ENCODE measurements at regions not wholly inside any gene's neighbourhood (a gene's known extent, or its start where the extent isn't known, plus 50 kb on each side); places are given as distances from the start of the nearest gene placed in this dataset.

DNA sequence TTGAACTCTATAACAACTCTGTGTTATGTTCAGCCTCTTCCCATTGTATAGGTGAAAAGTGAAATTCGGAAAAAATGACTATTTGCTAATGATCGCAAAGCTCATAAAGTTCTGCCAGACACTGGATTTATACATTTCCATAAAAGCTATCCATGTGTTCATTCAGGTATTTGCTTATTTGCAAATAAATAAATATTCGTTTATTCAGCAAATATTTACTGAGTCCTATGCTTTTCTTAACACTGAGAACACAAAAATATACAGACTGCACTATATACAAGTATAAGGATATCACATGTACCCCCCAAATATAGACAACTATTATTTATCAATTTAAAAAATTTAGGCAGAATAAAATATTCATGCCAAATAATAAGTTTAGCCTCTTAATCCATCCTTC, 63.2 kb upstream of the ATP8B1 start:
- no peak for DNase-seq

DNA sequence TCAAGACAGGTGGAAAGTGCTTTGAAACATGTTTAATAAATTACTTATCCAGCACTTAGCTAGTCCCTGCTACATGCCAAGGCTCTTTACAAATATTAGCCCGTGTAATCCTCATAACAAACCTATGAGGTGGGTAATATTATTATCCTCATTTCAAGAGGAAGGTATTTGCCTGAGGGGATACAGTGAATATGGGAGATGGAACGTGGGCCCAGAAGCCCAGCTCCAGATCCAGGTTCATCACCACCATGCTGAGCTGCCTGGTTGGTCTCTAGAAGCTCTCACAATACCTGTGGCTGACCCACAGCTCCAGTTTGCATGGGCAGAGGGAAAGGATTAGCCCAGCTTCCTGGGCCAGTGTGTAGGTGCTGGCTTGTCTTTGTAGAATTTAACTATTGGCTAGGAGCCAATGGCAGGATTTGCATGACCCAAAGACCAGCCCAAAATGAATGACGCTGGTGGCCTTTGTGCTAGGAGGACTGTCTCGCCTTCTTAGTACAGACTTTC, 61.6 kb upstream of the ATP8B1 start:
- no peak for DNase-seq

DNA sequence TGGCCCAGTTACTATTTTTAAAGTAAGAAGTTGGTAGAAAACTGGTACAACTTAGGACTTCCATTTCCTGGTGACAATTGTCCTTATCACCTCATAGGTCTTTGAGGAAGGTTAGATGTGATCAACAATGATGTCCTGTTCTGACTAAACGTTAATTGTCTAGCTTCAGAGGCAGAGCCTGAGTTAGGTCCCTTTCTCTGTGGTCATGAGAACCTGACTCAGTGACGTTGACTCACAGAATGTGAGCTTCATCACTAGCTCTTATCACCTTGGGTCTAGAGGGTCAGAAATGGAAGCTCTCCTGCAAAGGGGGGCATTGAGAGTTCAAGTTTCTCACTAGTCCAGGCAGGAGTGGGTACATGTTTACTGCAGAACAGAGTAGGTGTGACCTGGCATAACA, 60.6 kb upstream of the ATP8B1 start:
- DNase-seq, result no peak

DNA sequence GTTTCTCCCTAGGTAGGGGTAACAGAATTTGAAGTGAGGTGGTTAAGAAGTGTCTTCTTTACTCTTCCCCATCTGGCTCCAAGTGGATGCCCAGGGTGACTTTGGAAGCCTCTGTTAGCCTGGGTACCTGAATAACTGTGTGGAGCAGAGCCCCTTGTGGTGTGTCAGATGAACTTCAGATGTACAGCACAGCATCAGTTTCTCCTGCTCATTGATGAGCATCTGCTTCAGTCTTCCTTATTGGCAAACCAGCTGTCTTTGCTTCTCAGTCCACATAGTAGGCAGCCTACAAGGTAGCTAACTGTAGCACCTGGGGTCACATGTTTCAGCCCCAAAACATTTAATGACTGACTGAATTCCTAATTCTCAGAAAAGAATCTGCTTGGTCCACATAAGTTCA, 56.2 kb upstream of the ATP8B1 start:
- no peak for DNase-seq

DNA sequence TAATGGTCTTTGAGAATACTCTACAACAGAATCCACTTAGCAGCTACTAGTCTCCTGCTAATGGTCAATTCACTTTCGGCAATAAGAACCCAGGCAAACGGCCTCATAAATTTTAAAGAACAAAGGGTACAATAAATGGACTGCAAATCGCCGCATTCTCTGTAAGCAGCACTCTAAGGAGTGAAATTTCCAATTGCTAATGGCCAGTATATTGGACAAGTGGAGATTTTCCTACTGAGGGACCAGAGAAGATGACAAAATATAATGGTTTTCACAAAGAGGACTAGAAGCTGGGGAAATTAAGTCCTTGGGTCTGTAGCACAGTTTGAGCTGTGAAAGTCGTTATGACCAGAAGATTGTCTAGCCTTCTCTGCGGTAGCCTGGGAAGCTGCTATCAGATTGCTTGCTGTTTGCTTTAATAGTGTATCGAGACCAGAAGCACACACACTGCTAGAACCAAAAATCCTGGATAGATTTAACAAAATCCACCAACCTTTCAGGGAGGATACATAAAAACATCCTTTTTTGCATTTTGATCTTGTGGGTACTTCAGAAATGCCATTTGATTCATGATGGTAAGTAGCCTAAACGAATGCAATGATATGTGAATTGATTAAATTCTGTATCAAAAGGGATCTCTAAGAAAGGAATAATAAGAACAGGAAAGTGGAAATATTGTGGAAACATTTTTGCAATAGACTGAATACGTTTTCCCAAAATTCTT, 53.6 kb upstream of the ATP8B1 start:
- DNase-seq, result no peak

DNA sequence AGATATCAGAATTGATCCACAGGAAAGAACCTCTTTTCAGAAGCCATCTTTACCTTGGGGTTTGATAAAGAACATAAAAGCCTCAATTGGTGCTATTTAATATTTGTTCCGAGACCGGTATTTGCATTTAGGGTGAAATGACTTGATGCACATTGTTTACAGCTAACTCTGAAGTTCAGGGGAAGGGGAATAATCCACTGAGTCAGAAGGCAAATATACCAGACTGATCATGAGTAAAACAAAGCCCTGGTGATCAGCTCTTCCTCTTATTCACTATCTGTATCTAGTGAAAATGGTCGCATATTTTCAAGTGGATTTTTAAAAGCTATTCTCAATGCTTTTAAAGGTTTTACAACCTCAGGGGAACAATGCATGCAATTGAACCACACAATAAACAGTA, 53.0 kb upstream of the ATP8B1 start:
- DNase-seq, result no peak

DNA sequence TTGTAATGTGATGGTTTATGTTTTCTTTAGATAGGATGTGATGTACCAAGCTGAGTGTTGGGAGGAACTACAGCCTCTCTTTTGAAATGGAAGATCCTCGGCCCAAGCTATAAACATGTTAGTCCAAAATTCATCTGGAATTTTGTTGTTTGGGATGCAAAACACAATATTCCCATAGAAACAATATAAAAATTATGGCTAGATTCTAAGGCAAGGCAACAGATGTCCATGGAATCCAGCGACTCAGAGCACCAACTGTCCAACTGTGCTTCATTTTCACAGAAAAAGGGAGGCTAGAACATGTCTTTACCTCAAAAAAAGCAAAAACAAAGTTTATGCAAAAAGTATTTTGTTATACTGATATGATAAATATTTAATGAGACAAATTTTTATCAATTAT, 52.4 kb upstream of the ATP8B1 start:
- DNase-seq, result no peak

DNA sequence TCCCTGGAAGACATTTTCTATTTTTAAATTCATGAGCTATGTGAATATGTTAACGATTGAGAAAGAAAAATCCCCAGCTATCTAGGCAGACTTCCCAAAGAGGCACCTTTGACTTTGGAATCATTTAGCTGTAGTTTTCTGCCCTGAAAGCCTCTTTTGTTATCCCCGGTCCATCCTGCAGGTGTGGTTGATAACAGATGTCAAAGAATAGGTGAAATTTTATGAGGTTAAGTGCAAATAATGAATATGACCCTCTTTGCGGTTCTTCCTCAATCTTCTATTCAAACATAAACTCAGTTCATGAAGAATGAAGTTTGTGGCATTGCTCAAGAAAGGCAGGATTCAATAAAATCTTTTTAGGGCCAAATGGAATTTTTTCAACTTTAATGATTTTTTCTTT, 51.6 kb upstream of the ATP8B1 start:
- no peak for DNase-seq

DNA sequence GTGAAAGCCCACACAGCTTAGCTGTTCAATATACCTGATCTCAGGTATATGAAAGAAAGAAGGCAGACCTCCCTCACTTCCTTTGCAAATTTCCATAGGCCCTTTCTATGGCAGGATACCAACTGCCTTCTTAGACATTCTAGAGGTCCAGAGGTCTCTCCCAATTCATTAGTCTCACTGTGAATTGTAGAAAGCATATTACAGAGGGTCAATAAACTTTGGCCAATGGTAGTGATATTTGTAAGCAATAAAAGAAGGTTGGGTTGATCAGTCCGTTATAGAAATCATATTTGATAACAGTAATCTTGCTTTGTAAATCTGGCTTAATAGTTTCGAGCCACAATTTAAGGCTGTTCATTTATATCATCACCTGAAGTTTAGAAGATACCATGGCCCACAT, 50.7 kb upstream of the ATP8B1 start:
- no peak for DNase-seq

DNA sequence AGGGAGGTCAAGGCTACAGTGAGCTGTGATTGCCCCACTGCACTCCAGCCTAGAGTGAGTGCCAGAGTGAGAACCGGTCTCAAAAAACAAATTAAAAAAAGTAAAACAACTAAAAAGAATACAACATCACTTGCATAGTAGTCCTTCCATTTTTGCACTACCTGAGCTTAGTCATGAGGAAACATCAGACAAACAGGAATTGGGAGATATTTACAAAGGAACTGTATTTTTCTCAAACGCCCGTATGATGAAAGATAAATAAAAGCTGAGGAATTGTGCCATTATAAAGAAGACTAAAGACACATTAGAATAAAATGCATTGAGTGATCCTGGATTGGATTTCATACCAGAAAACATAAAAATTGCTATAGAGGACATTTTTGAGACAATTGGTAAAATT, 50.0 kb upstream of the ATP8B1 start:
- no peak for DNase-seq
